Neural crest cell (in vitro differentiated cells): ENCODE measurements at regions not wholly inside any gene's neighbourhood (a gene's known extent, or its start where the extent isn't known, plus 50 kb on each side); places are given as distances from the start of the nearest gene placed in this dataset.
"Not testable (repeated sequence)": the region's sequence is repeated elsewhere in the genome, so short reads cannot be mapped to it uniquely, and the experiment has no call there.

Source experiments
- DNase-seq: peaks from one replicate; pipeline ENCODE4 v3.0.0; 2021; ENCODE audit warnings: low read depth, mixed read lengths, low spot score
- H3K27ac Mint-ChIP-seq: one replicate; pipeline ENCODE4 v1.8.0; 2021; ENCODE audit warnings: mild to moderate bottlenecking, mixed read lengths; ENCODE audit not compliant: unreplicated experiment
- H3K27me3 Mint-ChIP-seq: 2 replicates; pipeline ENCODE4 v1.8.0; 2021; ENCODE audit warnings: low read depth, mild to moderate bottlenecking, mixed read lengths
- H3K36me3 Mint-ChIP-seq: 2 replicates; pipeline ENCODE4 v1.8.0; 2021; ENCODE audit warnings: low read depth, mild to moderate bottlenecking, mixed read lengths
- H3K4me1 Mint-ChIP-seq: 2 replicates; pipeline ENCODE4 v1.8.0; 2021; ENCODE audit warnings: mixed read lengths
- H3K4me3 Mint-ChIP-seq: one replicate; pipeline ENCODE4 v1.8.0; 2021; ENCODE audit warnings: mild to moderate bottlenecking, mixed read lengths
- H3K9me3 Mint-ChIP-seq: 2 replicates; pipeline ENCODE4 v1.8.0; 2021; ENCODE audit warnings: mixed read lengths
- TF ChIP-seq, protein P1 (sequence below): fragments of 200-600 bp; sonication (generic); conservative IDR thresholded peaks from 2 replicates; pipeline ENCODE4 v1.5.0; 2021; ENCODE audit warnings: antibody characterized with exemption, mild to moderate bottlenecking

DNA sequence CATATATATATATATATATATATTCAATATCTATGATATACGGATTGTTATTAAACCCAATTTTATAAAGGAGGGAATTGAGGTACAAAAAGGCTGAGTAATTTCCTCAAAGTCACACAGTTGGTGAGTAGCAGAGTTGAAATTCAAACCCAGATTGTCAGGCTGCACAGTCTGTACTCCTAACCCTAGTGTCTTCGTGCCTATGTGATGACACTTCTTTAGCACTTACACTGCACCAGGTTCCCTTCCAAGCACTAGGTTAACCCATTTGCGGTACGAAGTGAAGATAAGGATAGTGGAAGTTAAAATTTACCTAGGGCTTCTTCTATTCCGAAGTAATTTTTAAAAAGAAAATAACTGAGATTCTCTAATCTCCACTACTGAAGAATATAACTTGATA is 125.1 kb upstream of the TSPAN8 start:
- H3K27ac Mint-ChIP-seq, result no peak overlapping the region
- H3K9me3 Mint-ChIP-seq, result peaks cover 4% of the 10 kb centered on the region
- DNase-seq, result no peak
- H3K4me3 Mint-ChIP-seq, result no peak overlapping the region
- no peaks in the 10 kb centered on the region for H3K27me3 Mint-ChIP-seq
- H3K36me3 Mint-ChIP-seq, result no peaks in the 10 kb centered on the region
- TF ChIP-seq, protein P1, sequence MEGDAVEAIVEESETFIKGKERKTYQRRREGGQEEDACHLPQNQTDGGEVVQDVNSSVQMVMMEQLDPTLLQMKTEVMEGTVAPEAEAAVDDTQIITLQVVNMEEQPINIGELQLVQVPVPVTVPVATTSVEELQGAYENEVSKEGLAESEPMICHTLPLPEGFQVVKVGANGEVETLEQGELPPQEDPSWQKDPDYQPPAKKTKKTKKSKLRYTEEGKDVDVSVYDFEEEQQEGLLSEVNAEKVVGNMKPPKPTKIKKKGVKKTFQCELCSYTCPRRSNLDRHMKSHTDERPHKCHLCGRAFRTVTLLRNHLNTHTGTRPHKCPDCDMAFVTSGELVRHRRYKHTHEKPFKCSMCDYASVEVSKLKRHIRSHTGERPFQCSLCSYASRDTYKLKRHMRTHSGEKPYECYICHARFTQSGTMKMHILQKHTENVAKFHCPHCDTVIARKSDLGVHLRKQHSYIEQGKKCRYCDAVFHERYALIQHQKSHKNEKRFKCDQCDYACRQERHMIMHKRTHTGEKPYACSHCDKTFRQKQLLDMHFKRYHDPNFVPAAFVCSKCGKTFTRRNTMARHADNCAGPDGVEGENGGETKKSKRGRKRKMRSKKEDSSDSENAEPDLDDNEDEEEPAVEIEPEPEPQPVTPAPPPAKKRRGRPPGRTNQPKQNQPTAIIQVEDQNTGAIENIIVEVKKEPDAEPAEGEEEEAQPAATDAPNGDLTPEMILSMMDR, result no peak
- H3K4me1 Mint-ChIP-seq, result peaks cover 14% of the 10 kb centered on the region

DNA sequence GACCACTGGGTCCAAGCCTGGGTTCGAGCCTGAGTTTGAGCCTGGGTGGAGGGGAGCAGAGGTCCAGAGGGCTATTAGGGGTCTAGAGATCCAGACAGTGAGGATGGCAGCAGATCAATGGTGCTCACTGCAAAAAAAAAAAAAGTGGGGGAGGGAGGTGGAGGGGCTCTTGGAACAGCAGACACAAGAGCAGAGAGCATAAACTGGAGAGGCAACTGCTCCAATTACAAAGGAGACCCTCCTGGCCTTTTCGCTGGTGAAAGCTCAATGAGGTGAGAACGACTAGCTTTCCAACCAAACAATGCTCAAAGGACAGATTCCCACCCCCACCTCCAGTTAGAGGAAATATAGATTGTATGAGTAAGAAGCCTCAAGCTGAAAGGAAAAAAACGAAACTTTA is 124.2 kb upstream of the TSPAN8 start:
- H3K27me3 Mint-ChIP-seq, result no peaks in the 10 kb centered on the region
- peaks cover 14% of the 10 kb centered on the region for H3K4me1 Mint-ChIP-seq
- H3K4me3 Mint-ChIP-seq, result no peak overlapping the region
- no peaks in the 10 kb centered on the region for H3K36me3 Mint-ChIP-seq
- DNase-seq, result no peak
- TF ChIP-seq, protein P1, result no peak
- H3K9me3 Mint-ChIP-seq, result peaks cover 4% of the 10 kb centered on the region
- H3K27ac Mint-ChIP-seq, result no peak overlapping the region

DNA sequence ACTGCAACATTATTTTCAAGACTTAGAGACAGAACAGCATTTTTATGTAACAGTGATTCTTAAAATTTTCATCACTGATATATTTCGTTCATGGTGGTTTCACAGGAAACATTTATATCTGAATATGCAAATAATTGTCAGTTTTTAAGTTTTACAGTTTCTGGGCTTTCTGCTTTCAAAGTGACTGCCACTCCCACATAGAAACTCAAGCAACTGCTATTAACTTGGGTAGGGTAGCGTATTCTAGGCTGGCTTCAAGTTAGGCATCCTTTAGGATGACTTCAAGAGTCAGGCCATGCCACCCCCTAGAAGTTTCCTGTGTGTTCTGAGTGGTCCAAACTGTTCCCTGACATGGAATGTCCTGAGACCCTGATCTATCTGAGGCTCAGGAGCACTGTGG is 123.6 kb upstream of the TSPAN8 start:
- Mint-ChIP-seq H3K9me3 (peaks cover 4% of the 10 kb centered on the region), H3K27ac (no peak overlapping the region), H3K36me3 (no peaks in the 10 kb centered on the region), H3K4me1 (peaks cover 14% of the 10 kb centered on the region), H3K4me3 (no peak overlapping the region), H3K27me3 (no peaks in the 10 kb centered on the region)
- TF ChIP-seq, protein P1, result no peak
- no peak for DNase-seq

DNA sequence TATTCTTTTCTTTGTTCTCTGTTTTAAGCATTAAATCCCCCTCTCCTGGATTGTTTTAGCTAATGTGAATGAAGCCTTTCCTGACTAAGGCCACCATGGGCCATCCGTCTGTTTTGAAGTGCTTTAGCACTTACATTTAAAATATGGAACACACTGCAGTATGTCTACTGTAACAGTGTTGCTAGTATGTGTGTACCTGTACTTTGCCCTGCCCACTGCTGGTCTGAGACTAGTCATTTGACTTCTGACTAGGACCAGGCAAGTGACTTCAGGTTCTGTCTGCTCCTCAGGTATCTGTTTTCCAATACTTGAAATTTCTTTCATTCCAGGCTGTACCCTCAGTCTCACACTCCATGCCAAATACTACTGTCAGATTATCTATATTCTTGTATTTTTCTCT is 120.1 kb upstream of the TSPAN8 start:
- Mint-ChIP-seq H3K27ac (no peak overlapping the region), H3K4me3 (no peak overlapping the region), H3K9me3 (no peaks in the 10 kb centered on the region), H3K36me3 (no peaks in the 10 kb centered on the region), H3K4me1 (peaks cover 14% of the 10 kb centered on the region), H3K27me3 (no peaks in the 10 kb centered on the region)
- TF ChIP-seq, protein P1, result no peak
- no peak for DNase-seq

DNA sequence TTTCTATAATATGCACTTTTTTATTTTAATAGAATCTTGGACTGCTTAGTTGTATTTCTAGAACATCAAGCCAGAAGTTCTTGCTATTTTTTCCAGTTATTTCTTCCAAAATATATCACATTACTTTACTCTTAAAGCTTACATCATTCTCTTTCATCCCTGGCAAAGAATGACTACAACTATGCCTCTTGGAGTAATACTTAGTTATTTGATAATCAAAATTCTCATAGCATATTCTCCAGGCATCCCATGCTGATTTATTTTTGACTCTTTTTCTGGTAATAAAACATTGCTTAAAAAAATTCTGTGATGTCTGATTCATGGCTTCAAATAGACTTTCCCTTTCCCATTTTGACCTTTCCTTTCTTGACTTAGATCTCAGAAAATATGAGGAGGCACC is 118.7 kb upstream of the TSPAN8 start:
- Mint-ChIP-seq H3K36me3 (no peaks in the 10 kb centered on the region), H3K4me1 (peaks cover 4% of the 10 kb centered on the region), H3K27ac (no peak overlapping the region), H3K27me3 (no peaks in the 10 kb centered on the region), H3K4me3 (no peak overlapping the region), H3K9me3 (no peaks in the 10 kb centered on the region)
- no peak for DNase-seq
- TF ChIP-seq, protein P1, result no peak

DNA sequence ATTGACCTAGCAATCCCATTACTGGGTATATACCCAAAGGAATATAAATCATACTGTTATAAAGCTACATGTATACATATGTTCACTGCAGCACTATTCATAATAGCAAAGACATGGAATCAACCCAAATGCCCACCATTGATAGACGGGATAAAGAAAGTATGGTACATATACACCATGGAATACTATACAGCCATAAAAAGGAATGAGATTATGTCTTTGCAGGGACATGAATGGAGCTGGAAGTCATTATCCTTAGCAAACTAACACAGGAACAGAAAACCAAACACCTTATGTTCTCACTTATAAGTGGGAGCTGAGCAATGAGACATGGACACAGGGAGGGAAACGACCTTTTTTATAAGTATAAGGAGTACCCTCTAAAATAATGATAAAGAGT is 113.0 kb upstream of the TSPAN8 start:
- H3K4me3 Mint-ChIP-seq, H3K4me1 Mint-ChIP-seq, H3K27me3 Mint-ChIP-seq, H3K9me3 Mint-ChIP-seq, DNase-seq, H3K36me3 Mint-ChIP-seq, H3K27ac Mint-ChIP-seq: not testable (repeated sequence)
